ENCODE measurements at regions not wholly inside any gene's neighbourhood (a gene's known extent, or its start where the extent isn't known, plus 50 kb on each side); places are given as distances from the start of the nearest gene placed in this dataset.
A peak's percentile ranks its signal among the peaks of the same experiment; 100 is the strongest.

DNA sequence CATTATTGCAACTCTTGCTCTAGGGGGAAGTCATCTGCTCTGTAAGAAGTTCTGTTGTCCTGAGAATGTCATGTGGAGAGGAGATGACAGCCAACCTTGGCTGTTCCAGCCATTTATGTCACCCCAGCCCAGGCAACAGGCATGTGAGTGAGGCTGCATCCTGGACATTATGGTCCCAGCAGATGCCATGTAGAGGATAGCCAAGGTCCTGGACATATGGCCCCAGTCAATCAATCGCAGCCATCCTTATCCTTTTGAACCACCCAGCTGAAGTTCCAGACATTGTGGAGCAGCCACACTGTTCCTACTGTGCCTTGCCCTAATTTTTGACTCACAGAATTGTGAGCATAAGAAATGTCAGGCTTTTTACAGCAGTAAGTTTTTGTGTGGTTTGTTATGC lies 84.9 kb downstream of the AVPR1A start:
- POLR2A ChIA-PET, result no interaction called here
- TF ChIP-seq, protein P1, sequence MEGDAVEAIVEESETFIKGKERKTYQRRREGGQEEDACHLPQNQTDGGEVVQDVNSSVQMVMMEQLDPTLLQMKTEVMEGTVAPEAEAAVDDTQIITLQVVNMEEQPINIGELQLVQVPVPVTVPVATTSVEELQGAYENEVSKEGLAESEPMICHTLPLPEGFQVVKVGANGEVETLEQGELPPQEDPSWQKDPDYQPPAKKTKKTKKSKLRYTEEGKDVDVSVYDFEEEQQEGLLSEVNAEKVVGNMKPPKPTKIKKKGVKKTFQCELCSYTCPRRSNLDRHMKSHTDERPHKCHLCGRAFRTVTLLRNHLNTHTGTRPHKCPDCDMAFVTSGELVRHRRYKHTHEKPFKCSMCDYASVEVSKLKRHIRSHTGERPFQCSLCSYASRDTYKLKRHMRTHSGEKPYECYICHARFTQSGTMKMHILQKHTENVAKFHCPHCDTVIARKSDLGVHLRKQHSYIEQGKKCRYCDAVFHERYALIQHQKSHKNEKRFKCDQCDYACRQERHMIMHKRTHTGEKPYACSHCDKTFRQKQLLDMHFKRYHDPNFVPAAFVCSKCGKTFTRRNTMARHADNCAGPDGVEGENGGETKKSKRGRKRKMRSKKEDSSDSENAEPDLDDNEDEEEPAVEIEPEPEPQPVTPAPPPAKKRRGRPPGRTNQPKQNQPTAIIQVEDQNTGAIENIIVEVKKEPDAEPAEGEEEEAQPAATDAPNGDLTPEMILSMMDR (IDR thresholded peaks at IDR 0.05; ENCODE audit: unreplicated experiment), result no peak
- no TSS peak for BruUV-seq (replicated peaks)
- Mint-ChIP-seq H3K4me3 (ENCODE audit: unreplicated experiment) (no peak overlapping the region), H3K27me3 (ENCODE audit: insufficient read depth, unreplicated experiment) (no peaks in the 10 kb centered on the region), H3K27ac (ENCODE audit: low read depth, unreplicated experiment) (no peak overlapping the region), H3K9me3 (ENCODE audit: unreplicated experiment) (no peaks in the 10 kb centered on the region), H3K4me1 (ENCODE audit: insufficient read depth, unreplicated experiment) (no peaks in the 10 kb centered on the region), H3K36me3 (ENCODE audit: insufficient read depth, unreplicated experiment) (no peaks in the 10 kb centered on the region)
- CTCF ChIA-PET, result interaction anchor here (0.6 to 3.4 kb wide), 3 partner anchors 132 to 702 kb away, joined by 3 to 11 read pairs (median 4); no protein-coding TSS in a partner anchor
- no peak for DNase-seq (ENCODE audit: unreplicated experiment)
- intact Hi-C loops (cut with micrococcal nuclease), result loop anchor here (10.0 kb wide), 2 partner anchors 131 to 461 kb away; partner anchors contain the start of gene PPM1H

DNA sequence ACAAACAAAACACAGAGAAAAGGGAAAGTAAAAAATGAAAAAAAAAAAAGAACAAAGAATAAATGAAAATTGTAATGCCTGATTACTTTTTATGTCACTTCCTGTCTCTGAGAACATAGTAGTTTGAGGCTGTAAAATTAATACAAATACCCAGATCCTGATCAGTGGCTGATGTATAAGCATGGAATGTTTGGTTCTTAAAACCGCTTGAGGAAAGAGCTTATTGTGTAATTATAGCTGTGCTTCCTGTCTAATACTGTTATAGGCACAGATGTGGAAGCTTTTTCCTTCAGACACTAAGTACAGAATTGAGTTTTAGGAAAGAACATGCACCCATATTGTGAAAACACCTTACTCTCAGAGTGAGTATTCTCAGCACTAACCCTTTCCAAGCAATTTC lies 86.9 kb downstream of the AVPR1A start:
- peak; percentile 5 for DNase-seq (ENCODE audit: unreplicated experiment)
- CTCF ChIA-PET, result interaction anchor here (0.9 to 3.4 kb wide), 3 partner anchors 130 to 338 kb away, joined by 3 to 11 read pairs (median 6); partner anchors contain the start of gene PPM1H
- Mint-ChIP-seq H3K27ac (ENCODE audit: low read depth, unreplicated experiment) (no peak overlapping the region), H3K27me3 (ENCODE audit: insufficient read depth, unreplicated experiment) (no peaks in the 10 kb centered on the region), H3K9me3 (ENCODE audit: unreplicated experiment) (no peaks in the 10 kb centered on the region), H3K4me3 (ENCODE audit: unreplicated experiment) (no peak overlapping the region), H3K4me1 (ENCODE audit: insufficient read depth, unreplicated experiment) (no peaks in the 10 kb centered on the region), H3K36me3 (ENCODE audit: insufficient read depth, unreplicated experiment) (no peaks in the 10 kb centered on the region)
- intact Hi-C loops (cut with micrococcal nuclease), result loop anchor here (10.0 kb wide), 2 partner anchors 129 to 459 kb away; partner anchors contain the start of gene PPM1H
- POLR2A ChIA-PET, result no interaction called here
- TF ChIP-seq, protein P1 (IDR thresholded peaks at IDR 0.05; ENCODE audit: unreplicated experiment), result no peak
- BruUV-seq (replicated peaks), result no TSS peak

DNA sequence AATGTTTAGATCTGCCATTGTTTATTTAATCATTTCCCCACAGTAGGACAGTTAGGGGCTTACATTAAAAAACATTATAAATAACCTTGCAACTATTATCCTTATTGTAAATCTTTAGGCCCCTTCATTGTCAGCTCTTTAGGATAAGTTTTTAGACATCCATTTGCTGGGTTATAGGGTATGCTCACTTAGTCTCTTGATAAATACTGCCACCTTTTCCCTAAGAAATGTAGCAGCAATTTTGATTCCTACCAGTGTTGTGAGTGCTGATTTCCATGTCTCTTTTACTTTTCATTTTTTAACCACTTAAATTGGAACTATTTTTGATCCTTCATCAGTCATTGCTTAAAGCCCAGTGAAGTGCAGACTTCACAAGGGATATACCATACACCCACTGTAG lies 94.4 kb downstream of the AVPR1A start:
- intact Hi-C loops (cut with micrococcal nuclease), result no loop called here
- BruUV-seq (replicated peaks), result no TSS peak
- no peaks in the 10 kb centered on the region for H3K36me3 Mint-ChIP-seq (ENCODE audit: insufficient read depth, unreplicated experiment)
- no peak for DNase-seq (ENCODE audit: unreplicated experiment)
- no peak overlapping the region for H3K27ac Mint-ChIP-seq (ENCODE audit: low read depth, unreplicated experiment)
- POLR2A ChIA-PET, result interaction anchor here (0.6 kb wide), 1 partner anchor 21 kb away, joined by 3 read pairs; no protein-coding TSS in a partner anchor
- no peaks in the 10 kb centered on the region for H3K27me3 Mint-ChIP-seq (ENCODE audit: insufficient read depth, unreplicated experiment)
- H3K4me1 Mint-ChIP-seq (ENCODE audit: insufficient read depth, unreplicated experiment), result no peaks in the 10 kb centered on the region
- CTCF ChIA-PET, result interaction anchor here (1.1 kb wide), 1 partner anchor 121 kb away, joined by 3 read pairs; no protein-coding TSS in a partner anchor
- no peaks in the 10 kb centered on the region for H3K9me3 Mint-ChIP-seq (ENCODE audit: unreplicated experiment)
- H3K4me3 Mint-ChIP-seq (ENCODE audit: unreplicated experiment), result no peak overlapping the region
- TF ChIP-seq, protein P1 (IDR thresholded peaks at IDR 0.05; ENCODE audit: unreplicated experiment), result no peak

DNA sequence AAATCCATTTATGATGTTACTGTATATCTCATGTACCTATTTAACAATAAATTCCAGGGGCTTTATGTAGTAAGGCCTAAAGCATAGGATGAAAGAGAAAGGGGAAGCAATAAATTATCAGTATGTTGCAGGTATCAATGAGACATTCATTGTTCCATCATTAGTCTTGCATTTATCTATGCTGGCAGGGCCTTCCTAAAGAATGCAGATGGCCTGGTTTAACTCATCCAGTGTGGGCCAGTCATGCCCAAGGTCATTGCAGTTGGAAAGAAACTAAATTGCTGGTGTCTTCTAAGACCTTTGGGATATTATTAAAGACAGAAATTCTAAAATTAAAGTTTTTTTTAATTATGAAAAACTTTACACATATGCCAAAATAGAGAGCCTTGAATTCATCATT lies 98.3 kb downstream of the AVPR1A start:
- intact Hi-C loops (cut with micrococcal nuclease), result no loop called here
- DNase-seq (ENCODE audit: unreplicated experiment), result no peak
- H3K27ac Mint-ChIP-seq (ENCODE audit: low read depth, unreplicated experiment), result no peak overlapping the region
- ChIA-PET POLR2A (no interaction called here), CTCF (interaction anchor here (1.5 to 1.8 kb wide), 2 partner anchors 16 to 258 kb away, joined by 5 to 7 read pairs; no protein-coding TSS in a partner anchor)
- H3K36me3 Mint-ChIP-seq (ENCODE audit: insufficient read depth, unreplicated experiment), result no peaks in the 10 kb centered on the region
- H3K4me3 Mint-ChIP-seq (ENCODE audit: unreplicated experiment), result no peak overlapping the region
- TF ChIP-seq, protein P1 (IDR thresholded peaks at IDR 0.05; ENCODE audit: unreplicated experiment), result no peak
- H3K9me3 Mint-ChIP-seq (ENCODE audit: unreplicated experiment), result no peaks in the 10 kb centered on the region
- no peaks in the 10 kb centered on the region for H3K27me3 Mint-ChIP-seq (ENCODE audit: insufficient read depth, unreplicated experiment)
- no TSS peak for BruUV-seq (replicated peaks)
- no peaks in the 10 kb centered on the region for H3K4me1 Mint-ChIP-seq (ENCODE audit: insufficient read depth, unreplicated experiment)
